ENCODE measurements at regions not wholly inside any gene's neighbourhood (a gene's known extent, or its start where the extent isn't known, plus 50 kb on each side); places are given as distances from the start of the nearest gene placed in this dataset.

GRCh38 chr2:82317012-82317411 lies 2012.5 kb upstream of the LRRTM1 start:
- ATAC-seq, result peak in 1 of 2 donors; percentile 69
- intact Hi-C loops (cut with DNase I), result no loop called here
- no peak for DNase-seq

GRCh38 chr2:82316586-82316985 lies 2012.0 kb upstream of the LRRTM1 start:
- no peak overlapping the region for H3K4me3 ChIP-seq
- ATAC-seq (no peak), DNase-seq (no peak)
- TF ChIP-seq CTCF (IDR thresholded peaks at IDR 0.05), result no peak
- no peaks in the 10 kb centered on the region for H3K36me3 ChIP-seq
- H3K27me3 ChIP-seq (ENCODE audit: low read depth), result no peaks in the 10 kb centered on the region
- no peak overlapping the region for H3K27ac ChIP-seq
- H3K4me1 ChIP-seq, result no peaks in the 10 kb centered on the region
- intact Hi-C loops (cut with DNase I), result no loop called here
- H3K9me3 ChIP-seq, result no peaks in the 10 kb centered on the region

More at GRCh38 chr2:82317012-82317411, 2012.5 kb upstream of the LRRTM1 start:
- no peaks in the 10 kb centered on the region for H3K9me3 ChIP-seq
- no peaks in the 10 kb centered on the region for H3K27me3 ChIP-seq (ENCODE audit: low read depth)
- no peak overlapping the region for H3K27ac ChIP-seq
- H3K4me1 ChIP-seq, result no peaks in the 10 kb centered on the region
- no peak overlapping the region for H3K4me3 ChIP-seq
- no peak for TF ChIP-seq CTCF (IDR thresholded peaks at IDR 0.05)
- H3K36me3 ChIP-seq, result no peaks in the 10 kb centered on the region

- H3K9me3 ChIP-seq, result no peaks in the 10 kb centered on the region
- H3K4me3 ChIP-seq, result no peak overlapping the region
- intact Hi-C loops (cut with DNase I), result no loop called here
- DNase-seq (no peak), ATAC-seq (no peak)
- H3K27me3 ChIP-seq (ENCODE audit: low read depth), result no peaks in the 10 kb centered on the region
- TF ChIP-seq CTCF (IDR thresholded peaks at IDR 0.05), result no peak
- H3K36me3 ChIP-seq, result no peaks in the 10 kb centered on the region
- no peak overlapping the region for H3K27ac ChIP-seq
- no peaks in the 10 kb centered on the region for H3K4me1 ChIP-seq
Measured at GRCh38 chr2:82314836-82315472, 2010.4 kb upstream of the LRRTM1 start.

GRCh38 chr2:82307511-82307910 lies 2003.0 kb upstream of the LRRTM1 start:
- no peak for TF ChIP-seq CTCF (IDR thresholded peaks at IDR 0.05)
- Histone ChIP-seq H3K9me3 (no peaks in the 10 kb centered on the region), H3K27me3 (ENCODE audit: low read depth) (no peaks in the 10 kb centered on the region), H3K36me3 (no peaks in the 10 kb centered on the region), H3K27ac (no peak overlapping the region), H3K4me1 (no peaks in the 10 kb centered on the region), H3K4me3 (no peak overlapping the region)
- no peak for DNase-seq
- intact Hi-C loops (cut with DNase I), result no loop called here
- ATAC-seq, result no peak

- Histone ChIP-seq H3K36me3 (no peaks in the 10 kb centered on the region), H3K27me3 (ENCODE audit: low read depth) (no peaks in the 10 kb centered on the region), H3K9me3 (no peaks in the 10 kb centered on the region), H3K4me1 (no peaks in the 10 kb centered on the region), H3K27ac (no peak overlapping the region), H3K4me3 (no peak overlapping the region)
- DNase-seq (no peak), ATAC-seq (no peak)
- TF ChIP-seq CTCF (IDR thresholded peaks at IDR 0.05), result no peak
- intact Hi-C loops (cut with DNase I), result no loop called here
Measured at GRCh38 chr2:82301506-82301905, 1997.0 kb upstream of the LRRTM1 start.
